ENCODE measurements at regions not wholly inside any gene's neighbourhood (a gene's known extent, or its start where the extent isn't known, plus 50 kb on each side); places are given as distances from the start of the nearest gene placed in this dataset.

- no peak for DNase-seq (ENCODE audit: unreplicated experiment)
- Mint-ChIP-seq H3K27me3 (ENCODE audit: insufficient read depth, unreplicated experiment) (no peaks in the 10 kb centered on the region), H3K4me3 (ENCODE audit: unreplicated experiment) (no peak overlapping the region), H3K4me1 (ENCODE audit: insufficient read depth, unreplicated experiment) (no peaks in the 10 kb centered on the region), H3K36me3 (ENCODE audit: insufficient read depth, unreplicated experiment) (no peaks in the 10 kb centered on the region), H3K9me3 (ENCODE audit: unreplicated experiment) (peaks cover 13% of the 10 kb centered on the region), H3K27ac (ENCODE audit: low read depth, unreplicated experiment) (no peak overlapping the region)
- CTCF ChIA-PET, result interaction anchor here (0.6 kb wide), 1 partner anchor 9 kb away, joined by 3 read pairs; no protein-coding TSS in a partner anchor
- TF ChIP-seq, protein P1, sequence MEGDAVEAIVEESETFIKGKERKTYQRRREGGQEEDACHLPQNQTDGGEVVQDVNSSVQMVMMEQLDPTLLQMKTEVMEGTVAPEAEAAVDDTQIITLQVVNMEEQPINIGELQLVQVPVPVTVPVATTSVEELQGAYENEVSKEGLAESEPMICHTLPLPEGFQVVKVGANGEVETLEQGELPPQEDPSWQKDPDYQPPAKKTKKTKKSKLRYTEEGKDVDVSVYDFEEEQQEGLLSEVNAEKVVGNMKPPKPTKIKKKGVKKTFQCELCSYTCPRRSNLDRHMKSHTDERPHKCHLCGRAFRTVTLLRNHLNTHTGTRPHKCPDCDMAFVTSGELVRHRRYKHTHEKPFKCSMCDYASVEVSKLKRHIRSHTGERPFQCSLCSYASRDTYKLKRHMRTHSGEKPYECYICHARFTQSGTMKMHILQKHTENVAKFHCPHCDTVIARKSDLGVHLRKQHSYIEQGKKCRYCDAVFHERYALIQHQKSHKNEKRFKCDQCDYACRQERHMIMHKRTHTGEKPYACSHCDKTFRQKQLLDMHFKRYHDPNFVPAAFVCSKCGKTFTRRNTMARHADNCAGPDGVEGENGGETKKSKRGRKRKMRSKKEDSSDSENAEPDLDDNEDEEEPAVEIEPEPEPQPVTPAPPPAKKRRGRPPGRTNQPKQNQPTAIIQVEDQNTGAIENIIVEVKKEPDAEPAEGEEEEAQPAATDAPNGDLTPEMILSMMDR (IDR thresholded peaks at IDR 0.05; ENCODE audit: unreplicated experiment), result no peak
- intact Hi-C loops (cut with micrococcal nuclease), result no loop called here
- POLR2A ChIA-PET, result interaction anchor here (0.8 kb wide), 1 partner anchor 16 kb away, joined by 3 read pairs; no protein-coding TSS in a partner anchor
- BruUV-seq (replicated peaks), result no TSS peak
Measured at GRCh38 chr17:34825102-34825501, 136.2 kb downstream of the CCT6B start.

- DNase-seq (ENCODE audit: unreplicated experiment), result no peak
- ChIA-PET CTCF (no interaction called here), POLR2A (no interaction called here)
- Mint-ChIP-seq H3K27me3 (ENCODE audit: insufficient read depth, unreplicated experiment) (no peaks in the 10 kb centered on the region), H3K4me3 (ENCODE audit: unreplicated experiment) (no peak overlapping the region), H3K9me3 (ENCODE audit: unreplicated experiment) (peaks cover 23% of the 10 kb centered on the region), H3K36me3 (ENCODE audit: insufficient read depth, unreplicated experiment) (no peaks in the 10 kb centered on the region), H3K27ac (ENCODE audit: low read depth, unreplicated experiment) (no peak overlapping the region), H3K4me1 (ENCODE audit: insufficient read depth, unreplicated experiment) (no peaks in the 10 kb centered on the region)
- TF ChIP-seq, protein P1 (IDR thresholded peaks at IDR 0.05; ENCODE audit: unreplicated experiment), result no peak
- no TSS peak for BruUV-seq (replicated peaks)
- intact Hi-C loops (cut with micrococcal nuclease), result no loop called here
Measured at GRCh38 chr17:34823023-34823422, 138.2 kb downstream of the CCT6B start.

DNA sequence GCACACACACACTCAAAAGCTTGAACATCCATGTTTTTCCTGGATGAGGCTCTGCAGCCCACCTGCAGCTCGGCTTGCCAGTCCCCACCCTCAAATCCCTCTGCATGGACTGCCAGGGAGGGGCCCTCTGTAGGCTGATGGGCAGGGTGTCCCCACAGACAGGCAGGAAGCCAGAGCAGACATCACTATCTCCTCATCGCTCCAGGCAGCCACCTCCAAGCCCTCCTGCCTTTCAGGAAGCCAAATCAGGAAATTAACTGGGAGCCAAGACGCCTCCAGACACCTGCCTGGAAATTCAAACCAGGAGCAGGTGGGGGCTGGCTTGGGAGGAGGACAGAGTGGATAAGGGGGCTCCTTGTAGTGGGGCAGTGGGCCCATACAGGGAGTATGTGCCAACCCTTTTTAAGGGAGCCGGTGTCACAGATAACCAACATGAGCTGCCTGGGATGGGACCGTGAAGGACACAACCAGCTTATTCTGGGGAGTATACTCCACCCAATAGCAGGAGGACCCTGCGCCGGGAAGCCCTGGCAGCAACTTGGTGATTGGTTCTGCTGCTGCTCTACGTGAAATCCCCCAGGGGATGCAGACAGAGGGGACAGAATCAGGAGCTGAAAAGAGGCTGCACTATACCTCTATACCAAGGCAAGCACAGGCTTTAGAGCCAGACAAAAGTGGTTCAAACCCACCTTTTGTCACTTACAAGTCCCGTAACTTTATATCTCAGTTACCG, 139.1 kb downstream of the CCT6B start:
- ChIA-PET CTCF (no interaction called here), POLR2A (no interaction called here)
- Mint-ChIP-seq H3K4me1 (ENCODE audit: insufficient read depth, unreplicated experiment) (no peaks in the 10 kb centered on the region), H3K9me3 (ENCODE audit: unreplicated experiment) (peaks cover 25% of the 10 kb centered on the region), H3K4me3 (ENCODE audit: unreplicated experiment) (no peak overlapping the region), H3K27ac (ENCODE audit: low read depth, unreplicated experiment) (no peak overlapping the region), H3K27me3 (ENCODE audit: insufficient read depth, unreplicated experiment) (no peaks in the 10 kb centered on the region), H3K36me3 (ENCODE audit: insufficient read depth, unreplicated experiment) (no peaks in the 10 kb centered on the region)
- no peak for DNase-seq (ENCODE audit: unreplicated experiment)
- intact Hi-C loops (cut with micrococcal nuclease), result no loop called here
- TF ChIP-seq, protein P1 (IDR thresholded peaks at IDR 0.05; ENCODE audit: unreplicated experiment), result no peak
- no TSS peak for BruUV-seq (replicated peaks)

DNA sequence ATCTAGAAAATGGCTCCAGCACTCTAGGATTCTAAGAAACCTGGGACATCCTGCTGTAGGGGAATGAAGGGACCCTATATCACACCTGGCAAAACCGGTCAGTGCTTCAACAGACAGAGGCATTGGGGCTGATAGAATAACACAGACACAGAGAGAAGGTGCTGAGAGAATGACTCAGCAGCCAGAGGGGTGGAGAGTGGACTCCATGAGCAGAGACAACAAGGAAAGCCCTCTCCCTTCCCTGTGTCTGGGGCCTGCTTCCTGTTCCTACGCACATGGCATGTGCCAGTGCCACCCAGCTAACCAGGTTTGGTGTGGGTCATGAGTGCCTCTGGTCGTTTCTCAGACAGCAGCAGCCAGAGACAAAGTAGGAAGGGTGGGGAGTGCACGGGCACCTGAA, 140.3 kb downstream of the CCT6B start:
- Mint-ChIP-seq H3K4me3 (ENCODE audit: unreplicated experiment) (no peak overlapping the region), H3K27me3 (ENCODE audit: insufficient read depth, unreplicated experiment) (no peaks in the 10 kb centered on the region)

More for the DNA sequence above, 140.3 kb downstream of the CCT6B start:
- Mint-ChIP-seq H3K4me1 (ENCODE audit: insufficient read depth, unreplicated experiment) (no peaks in the 10 kb centered on the region), H3K36me3 (ENCODE audit: insufficient read depth, unreplicated experiment) (no peaks in the 10 kb centered on the region), H3K27ac (ENCODE audit: low read depth, unreplicated experiment) (no peak overlapping the region), H3K9me3 (ENCODE audit: unreplicated experiment) (peaks cover 25% of the 10 kb centered on the region)
- ChIA-PET POLR2A (no interaction called here), CTCF (interaction anchor here (0.6 kb wide), 3 partner anchors 96 to 599 kb away, joined by 3 to 4 read pairs (median 3); no protein-coding TSS in a partner anchor)
- TF ChIP-seq, protein P1 (IDR thresholded peaks at IDR 0.05; ENCODE audit: unreplicated experiment), result no peak
- intact Hi-C loops (cut with micrococcal nuclease), result no loop called here
- no TSS peak for BruUV-seq (replicated peaks)
- no peak for DNase-seq (ENCODE audit: unreplicated experiment)

Data from MCF 10A (cell line).